WTC11 (cell line): ENCODE measurements at regions not wholly inside any gene's neighbourhood (a gene's known extent, or its start where the extent isn't known, plus 50 kb on each side); places are given as distances from the start of the nearest gene placed in this dataset.

Experiments used
- NFATC4 ChIP-seq: fragments of 250-450 bp; sonication (Bioruptor Pico); IDR thresholded peaks from 2 replicates; pipeline ENCODE4 v1.9.0; 2021; ENCODE audit warnings: mild to moderate bottlenecking
- NFYB ChIP-seq: sonication (generic); formaldehyde crosslinking; conservative IDR thresholded peaks from 2 replicates; pipeline ENCODE4 v1.8.0; 2022; ENCODE audit warnings: low read depth, missing genetic modification reagents
- PRRX2 ChIP-seq: fragments of 250-450 bp; sonication (Bioruptor Pico); IDR thresholded peaks from 2 replicates; pipeline ENCODE4 v1.8.0; 2021; ENCODE audit warnings: mild to moderate bottlenecking
- TF ChIP-seq, protein P1 (sequence below): fragments of 200-600 bp; IDR thresholded peaks from 2 replicates; pipeline ENCODE4 v1.8.0; 2022; ENCODE audit warnings: antibody characterized with exemption

GRCh38 chr3:28788571-28788970 lies 439.9 kb upstream of the AZI2 start:
- TF ChIP-seq, protein P1, sequence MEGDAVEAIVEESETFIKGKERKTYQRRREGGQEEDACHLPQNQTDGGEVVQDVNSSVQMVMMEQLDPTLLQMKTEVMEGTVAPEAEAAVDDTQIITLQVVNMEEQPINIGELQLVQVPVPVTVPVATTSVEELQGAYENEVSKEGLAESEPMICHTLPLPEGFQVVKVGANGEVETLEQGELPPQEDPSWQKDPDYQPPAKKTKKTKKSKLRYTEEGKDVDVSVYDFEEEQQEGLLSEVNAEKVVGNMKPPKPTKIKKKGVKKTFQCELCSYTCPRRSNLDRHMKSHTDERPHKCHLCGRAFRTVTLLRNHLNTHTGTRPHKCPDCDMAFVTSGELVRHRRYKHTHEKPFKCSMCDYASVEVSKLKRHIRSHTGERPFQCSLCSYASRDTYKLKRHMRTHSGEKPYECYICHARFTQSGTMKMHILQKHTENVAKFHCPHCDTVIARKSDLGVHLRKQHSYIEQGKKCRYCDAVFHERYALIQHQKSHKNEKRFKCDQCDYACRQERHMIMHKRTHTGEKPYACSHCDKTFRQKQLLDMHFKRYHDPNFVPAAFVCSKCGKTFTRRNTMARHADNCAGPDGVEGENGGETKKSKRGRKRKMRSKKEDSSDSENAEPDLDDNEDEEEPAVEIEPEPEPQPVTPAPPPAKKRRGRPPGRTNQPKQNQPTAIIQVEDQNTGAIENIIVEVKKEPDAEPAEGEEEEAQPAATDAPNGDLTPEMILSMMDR: no peak
- no peak for TF ChIP-seq NFYB
- no peak for TF ChIP-seq PRRX2 (CRISPR knock-in tag)
- TF ChIP-seq NFATC4 (CRISPR knock-in tag): no peak
